Left renal pelvis (tissue), 4 donors: ENCODE measurements at regions not wholly inside any gene's neighbourhood (a gene's known extent, or its start where the extent isn't known, plus 50 kb on each side); places are given as distances from the start of the nearest gene placed in this dataset.
"Not testable (repeated sequence)": the region's sequence is repeated elsewhere in the genome, so short reads cannot be mapped to it uniquely, and the experiment has no call there.

ENCODE experiments used
- DNase-seq, 4 donors: peaks; one replicate each; pipeline ENCODE4 v3.0.0-alpha.2; 2013; ENCODE audit warnings: low read depth in 4 of 4, low spot score in 3 of 4

- DNase-seq, result no peak
These were observed 52.3 kb upstream of the ARMC3 start for GRCh38 chr10:22875581-22875980.

- no peak for DNase-seq
These were observed 53.5 kb upstream of the ARMC3 start for GRCh38 chr10:22874189-22874854.

- no peak for DNase-seq
These were observed 71.3 kb upstream of the ARMC3 start for GRCh38 chr10:22856444-22857074.

GRCh38 chr10:22854935-22855421, 72.9 kb upstream of the ARMC3 start:
- no peak for DNase-seq

- DNase-seq, result no peak
These were observed 73.9 kb upstream of the ARMC3 start for GRCh38 chr10:22853906-22854447.

- DNase-seq, result no peak
These were observed 75.0 kb upstream of the ARMC3 start for GRCh38 chr10:22852712-22853353.

- no peak for DNase-seq
These were observed 76.0 kb upstream of the ARMC3 start for GRCh38 chr10:22851865-22852239.

- DNase-seq, result no peak
These were observed 77.3 kb upstream of the ARMC3 start for GRCh38 chr10:22850541-22850940.

- DNase-seq, result no peak
These were observed 78.6 kb upstream of the ARMC3 start for GRCh38 chr10:22849077-22849805.

- DNase-seq, result no peak
These were observed 79.3 kb upstream of the ARMC3 start for GRCh38 chr10:22848509-22848908.

GRCh38 chr10:22846294-22846693, 81.6 kb upstream of the ARMC3 start:
- no peak for DNase-seq

GRCh38 chr10:22839639-22840038, 88.2 kb upstream of the ARMC3 start:
- DNase-seq, result no peak

GRCh38 chr10:22837771-22838170, 90.1 kb upstream of the ARMC3 start:
- DNase-seq, result no peak

GRCh38 chr10:22837351-22837750, 90.5 kb upstream of the ARMC3 start:
- no peak for DNase-seq

- DNase-seq, result no peak
These were observed 93.4 kb upstream of the ARMC3 start for GRCh38 chr10:22834471-22834870.

- no peak for DNase-seq
These were observed 94.1 kb upstream of the ARMC3 start for GRCh38 chr10:22833781-22834180.

GRCh38 chr10:22833353-22833752, 94.5 kb upstream of the ARMC3 start:
- DNase-seq, result no peak

- DNase-seq, result no peak
These were observed 95.0 kb upstream of the ARMC3 start for GRCh38 chr10:22832851-22833250.

- no peak for DNase-seq
These were observed 95.7 kb upstream of the ARMC3 start for GRCh38 chr10:22832066-22832602.

GRCh38 chr10:22831586-22831985, 96.3 kb upstream of the ARMC3 start:
- DNase-seq, result no peak

GRCh38 chr10:22828712-22829111, 99.1 kb upstream of the ARMC3 start:
- not testable (repeated sequence) for DNase-seq
